ENCODE measurements at regions not wholly inside any gene's neighbourhood (a gene's known extent, or its start where the extent isn't known, plus 50 kb on each side); places are given as distances from the start of the nearest gene placed in this dataset.

DNA sequence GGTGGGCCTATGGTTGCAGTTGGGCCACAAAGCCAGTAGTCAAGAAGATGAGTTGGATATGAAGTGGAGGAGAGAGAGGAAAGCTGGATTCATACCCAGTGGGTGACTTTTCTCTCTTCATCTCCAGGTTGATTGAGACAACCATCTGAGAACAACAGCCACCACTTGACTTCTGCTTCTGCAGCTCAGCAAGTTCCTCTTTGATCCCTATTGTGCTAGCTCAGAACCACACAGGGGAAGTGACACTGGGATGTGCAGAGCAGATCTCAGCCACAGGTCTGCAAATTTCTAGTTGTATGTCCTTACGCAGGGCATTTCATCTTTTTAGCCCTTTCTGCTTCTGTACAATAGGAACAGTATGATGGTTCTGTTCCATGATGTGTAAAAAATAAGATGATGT, 459.2 kb upstream of the ARRDC4 start:
- TF ChIP-seq, protein P1, sequence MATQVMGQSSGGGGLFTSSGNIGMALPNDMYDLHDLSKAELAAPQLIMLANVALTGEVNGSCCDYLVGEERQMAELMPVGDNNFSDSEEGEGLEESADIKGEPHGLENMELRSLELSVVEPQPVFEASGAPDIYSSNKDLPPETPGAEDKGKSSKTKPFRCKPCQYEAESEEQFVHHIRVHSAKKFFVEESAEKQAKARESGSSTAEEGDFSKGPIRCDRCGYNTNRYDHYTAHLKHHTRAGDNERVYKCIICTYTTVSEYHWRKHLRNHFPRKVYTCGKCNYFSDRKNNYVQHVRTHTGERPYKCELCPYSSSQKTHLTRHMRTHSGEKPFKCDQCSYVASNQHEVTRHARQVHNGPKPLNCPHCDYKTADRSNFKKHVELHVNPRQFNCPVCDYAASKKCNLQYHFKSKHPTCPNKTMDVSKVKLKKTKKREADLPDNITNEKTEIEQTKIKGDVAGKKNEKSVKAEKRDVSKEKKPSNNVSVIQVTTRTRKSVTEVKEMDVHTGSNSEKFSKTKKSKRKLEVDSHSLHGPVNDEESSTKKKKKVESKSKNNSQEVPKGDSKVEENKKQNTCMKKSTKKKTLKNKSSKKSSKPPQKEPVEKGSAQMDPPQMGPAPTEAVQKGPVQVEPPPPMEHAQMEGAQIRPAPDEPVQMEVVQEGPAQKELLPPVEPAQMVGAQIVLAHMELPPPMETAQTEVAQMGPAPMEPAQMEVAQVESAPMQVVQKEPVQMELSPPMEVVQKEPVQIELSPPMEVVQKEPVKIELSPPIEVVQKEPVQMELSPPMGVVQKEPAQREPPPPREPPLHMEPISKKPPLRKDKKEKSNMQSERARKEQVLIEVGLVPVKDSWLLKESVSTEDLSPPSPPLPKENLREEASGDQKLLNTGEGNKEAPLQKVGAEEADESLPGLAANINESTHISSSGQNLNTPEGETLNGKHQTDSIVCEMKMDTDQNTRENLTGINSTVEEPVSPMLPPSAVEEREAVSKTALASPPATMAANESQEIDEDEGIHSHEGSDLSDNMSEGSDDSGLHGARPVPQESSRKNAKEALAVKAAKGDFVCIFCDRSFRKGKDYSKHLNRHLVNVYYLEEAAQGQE (IDR thresholded peaks at IDR 0.05; ENCODE audit: insufficient read depth in 1 of 2, low read depth in 2 of 2, low read length in 2 of 2) = no peak
- TF ChIP-seq FOXP2 (optimal IDR thresholded peaks at IDR 0.05; ENCODE audit: borderline replicate concordance, extremely low read depth, extremely low read length, insufficient read depth) (no peak), SIN3A (IDR thresholded peaks at IDR 0.05; ENCODE audit: borderline replicate concordance, insufficient read depth, low read length) (no peak), TAF1 (IDR thresholded peaks at IDR 0.05; ENCODE audit: borderline replicate concordance, insufficient read depth, low read length) (no peak), POLR2AphosphoS5 (IDR thresholded peaks at IDR 0.05; ENCODE audit: low read depth, low read length) (no peak)

- TF ChIP-seq POLR2AphosphoS5 (IDR thresholded peaks at IDR 0.05; ENCODE audit: low read depth, low read length) = no peak
- TF ChIP-seq, protein P1 (IDR thresholded peaks at IDR 0.05; ENCODE audit: insufficient read depth in 1 of 2, low read depth in 2 of 2, low read length in 2 of 2) = no peak
- 0 out of 2 replicates have a peak, but pooled peaks have one; percentile 25 for TF ChIP-seq TAF1 (IDR thresholded peaks at IDR 0.05; ENCODE audit: borderline replicate concordance, insufficient read depth, low read length)
- no peak for TF ChIP-seq FOXP2 (optimal IDR thresholded peaks at IDR 0.05; ENCODE audit: borderline replicate concordance, extremely low read depth, extremely low read length, insufficient read depth)
- TF ChIP-seq SIN3A (IDR thresholded peaks at IDR 0.05; ENCODE audit: borderline replicate concordance, insufficient read depth, low read length) = no peak
Observed at GRCh38 chr15:97502038-97502437, 458.5 kb upstream of the ARRDC4 start.

GRCh38 chr15:97504031-97504792, 456.3 kb upstream of the ARRDC4 start:
- no peak for TF ChIP-seq TAF1 (IDR thresholded peaks at IDR 0.05; ENCODE audit: borderline replicate concordance, insufficient read depth, low read length)
- TF ChIP-seq SIN3A (IDR thresholded peaks at IDR 0.05; ENCODE audit: borderline replicate concordance, insufficient read depth, low read length) = 0 out of 2 replicates have a peak, but pooled peaks have one; percentile 51

- TF ChIP-seq FOXP2 (optimal IDR thresholded peaks at IDR 0.05; ENCODE audit: borderline replicate concordance, extremely low read depth, extremely low read length, insufficient read depth) (no peak), SIN3A (IDR thresholded peaks at IDR 0.05; ENCODE audit: borderline replicate concordance, insufficient read depth, low read length) (no peak), POLR2AphosphoS5 (IDR thresholded peaks at IDR 0.05; ENCODE audit: low read depth, low read length) (no peak), TAF1 (IDR thresholded peaks at IDR 0.05; ENCODE audit: borderline replicate concordance, insufficient read depth, low read length) (no peak)
- TF ChIP-seq, protein P1 (IDR thresholded peaks at IDR 0.05; ENCODE audit: insufficient read depth in 1 of 2, low read depth in 2 of 2, low read length in 2 of 2) = no peak
Observed at GRCh38 chr15:97517737-97518136, 442.8 kb upstream of the ARRDC4 start.

- TF ChIP-seq FOXP2 (optimal IDR thresholded peaks at IDR 0.05; ENCODE audit: borderline replicate concordance, extremely low read depth, extremely low read length, insufficient read depth) (no peak), POLR2AphosphoS5 (IDR thresholded peaks at IDR 0.05; ENCODE audit: low read depth, low read length) (no peak), SIN3A (IDR thresholded peaks at IDR 0.05; ENCODE audit: borderline replicate concordance, insufficient read depth, low read length) (no peak), TAF1 (IDR thresholded peaks at IDR 0.05; ENCODE audit: borderline replicate concordance, insufficient read depth, low read length) (no peak)
- TF ChIP-seq, protein P1 (IDR thresholded peaks at IDR 0.05; ENCODE audit: insufficient read depth in 1 of 2, low read depth in 2 of 2, low read length in 2 of 2) = no peak
Observed at GRCh38 chr15:97520689-97521088, 439.8 kb upstream of the ARRDC4 start.

Data from PFSK-1 (cell line).